GM18867 (cell line): ENCODE measurements at regions not wholly inside any gene's neighbourhood (a gene's known extent, or its start where the extent isn't known, plus 50 kb on each side); places are given as distances from the start of the nearest gene placed in this dataset.

Source experiments
- ATAC-seq: cut with Tn5 transposase; IDR thresholded peaks from one replicate; pipeline ENCODE4 v1.9.1; 2021; ENCODE audit warnings: mild to moderate bottlenecking, moderate library complexity; ENCODE audit not compliant: unreplicated experiment

DNA sequence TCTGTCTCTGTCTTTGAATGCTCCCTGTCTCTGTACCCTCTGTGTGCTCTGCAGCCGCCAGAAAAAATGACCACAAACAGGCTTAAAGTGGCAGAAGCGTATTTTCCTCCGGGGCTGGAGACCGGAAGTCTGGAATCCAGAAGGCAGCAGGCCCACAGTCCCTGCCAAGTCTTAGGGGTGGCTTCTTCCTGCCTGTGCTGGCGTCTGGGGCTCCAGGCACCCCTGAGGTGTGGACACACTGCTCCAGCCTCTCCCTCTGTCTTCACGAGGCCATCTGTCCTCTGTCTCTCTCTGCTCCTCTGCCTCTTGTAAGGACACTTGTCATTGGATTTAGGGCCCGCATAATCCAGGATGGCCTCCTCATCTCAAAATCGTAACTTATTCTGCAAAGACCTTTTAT lies 298.4 kb upstream of the IRX4 start:
- no peak for ATAC-seq

DNA sequence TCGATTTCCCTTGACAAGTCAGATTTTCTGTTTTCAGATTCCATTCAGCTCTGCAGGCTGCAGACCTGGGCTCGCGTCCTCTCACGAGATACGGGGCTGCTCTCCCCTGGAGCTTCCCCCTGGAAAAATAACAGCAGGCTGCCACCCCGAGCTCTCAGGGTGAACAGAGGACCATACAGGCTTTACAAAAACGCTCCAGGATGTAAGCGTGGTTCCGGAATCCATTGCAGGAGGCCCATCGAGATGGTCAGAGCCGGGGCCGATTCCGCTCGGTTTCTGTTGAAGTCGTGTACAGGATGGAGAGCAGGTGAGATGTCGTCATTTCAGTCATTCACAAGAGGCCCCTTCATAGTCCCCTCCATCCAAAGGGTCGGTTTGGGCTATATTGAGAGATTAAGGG lies 297.7 kb upstream of the IRX4 start:
- no peak for ATAC-seq

DNA sequence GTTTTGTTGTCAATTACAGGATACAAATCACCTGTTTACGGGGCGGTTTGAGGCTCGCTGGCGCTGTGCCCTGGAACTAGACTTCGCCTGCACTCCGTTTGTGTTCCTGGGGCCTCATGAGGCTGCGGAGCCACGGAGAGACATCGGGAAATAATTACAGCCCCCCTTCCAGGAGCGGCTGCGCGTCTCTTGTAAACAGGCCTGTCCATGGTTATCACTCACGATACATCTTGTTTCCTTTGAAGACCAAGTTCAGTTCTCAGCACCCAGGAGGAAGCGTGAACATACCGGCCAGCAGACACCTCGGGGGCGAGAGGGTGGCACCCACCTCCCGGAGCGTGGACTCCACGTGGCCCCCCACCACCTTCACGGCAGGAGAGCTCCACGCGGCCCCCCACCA lies 297.1 kb upstream of the IRX4 start:
- ATAC-seq, result no peak

DNA sequence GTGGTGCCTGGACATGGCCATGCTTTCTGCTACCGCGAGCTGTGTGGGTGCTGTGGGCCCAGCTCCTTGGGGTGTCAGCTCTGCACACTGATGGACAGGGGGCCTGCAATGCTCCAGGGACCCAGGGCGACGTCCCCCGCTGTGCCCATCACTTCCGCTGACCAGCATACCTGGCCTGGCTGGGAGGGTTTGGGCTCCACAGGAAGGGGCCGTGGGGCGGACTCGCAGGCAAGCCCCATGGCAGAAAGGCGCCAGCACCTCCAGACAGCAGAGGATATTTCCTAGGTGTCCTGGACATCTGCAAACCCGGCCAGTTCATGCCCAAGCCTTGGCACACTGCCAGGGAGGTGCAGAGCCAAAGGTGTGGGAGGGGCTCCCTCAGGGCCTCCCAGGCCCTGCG lies 295.8 kb upstream of the IRX4 start:
- ATAC-seq, result no peak

DNA sequence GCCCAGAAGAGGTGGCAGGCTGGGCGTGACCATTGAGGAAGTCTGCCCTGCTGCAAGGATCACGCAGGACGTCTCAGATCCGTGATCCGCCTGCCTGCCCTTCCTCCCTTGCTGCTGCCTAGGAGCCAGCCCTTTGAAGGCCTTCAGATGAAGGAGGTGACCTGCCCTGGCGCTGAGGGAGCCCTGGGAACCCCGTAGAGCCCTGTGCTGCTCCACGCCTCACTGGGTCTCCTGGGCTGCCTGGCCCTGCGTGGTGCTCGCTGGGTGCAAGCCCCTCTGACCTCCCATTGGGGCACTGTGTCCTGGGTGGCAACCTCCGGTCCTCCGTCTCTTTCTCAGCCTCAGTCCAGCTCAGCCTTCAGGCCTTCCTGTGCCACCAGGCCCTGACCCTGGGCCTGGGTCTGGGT lies 295.3 kb upstream of the IRX4 start:
- no peak for ATAC-seq

DNA sequence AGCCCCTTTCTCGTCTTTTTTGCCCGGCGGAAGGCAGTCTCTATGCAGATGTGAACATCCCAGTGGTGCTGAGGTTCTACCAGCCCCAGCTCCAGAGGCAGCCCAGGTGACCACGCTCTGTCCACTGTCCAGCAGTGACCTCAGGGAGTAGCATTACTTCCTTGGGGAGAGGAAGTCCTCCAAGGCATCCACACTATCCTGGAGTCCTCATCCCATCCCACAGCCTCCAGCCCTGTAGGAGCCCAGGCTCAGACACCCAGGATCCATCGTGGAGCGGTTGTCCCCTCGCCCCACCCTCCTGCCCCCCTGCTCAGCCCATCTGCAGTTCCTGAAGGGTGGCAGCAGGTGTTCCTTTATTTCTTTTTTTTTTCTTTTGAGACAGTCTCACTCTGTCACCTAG lies 294.5 kb upstream of the IRX4 start:
- ATAC-seq, result no peak

DNA sequence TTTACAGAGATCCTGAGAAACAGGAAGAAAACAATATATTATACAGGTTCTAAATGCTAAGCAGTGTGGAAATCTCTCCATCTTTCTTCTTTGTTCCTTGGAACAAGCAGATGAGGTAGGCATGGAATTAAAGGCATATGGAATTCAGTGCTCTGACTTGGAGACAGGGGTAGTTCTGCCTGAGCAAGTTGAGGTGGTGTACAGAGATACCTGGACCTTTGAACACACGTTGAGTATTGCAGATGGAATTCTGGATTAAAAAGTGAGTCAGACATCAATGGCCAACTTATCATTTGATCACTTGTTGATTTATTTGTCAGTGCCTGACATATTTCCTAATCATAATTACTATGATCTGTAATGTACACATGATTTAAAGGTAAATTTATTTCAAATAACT lies 293.9 kb upstream of the IRX4 start:
- no peak for ATAC-seq

DNA sequence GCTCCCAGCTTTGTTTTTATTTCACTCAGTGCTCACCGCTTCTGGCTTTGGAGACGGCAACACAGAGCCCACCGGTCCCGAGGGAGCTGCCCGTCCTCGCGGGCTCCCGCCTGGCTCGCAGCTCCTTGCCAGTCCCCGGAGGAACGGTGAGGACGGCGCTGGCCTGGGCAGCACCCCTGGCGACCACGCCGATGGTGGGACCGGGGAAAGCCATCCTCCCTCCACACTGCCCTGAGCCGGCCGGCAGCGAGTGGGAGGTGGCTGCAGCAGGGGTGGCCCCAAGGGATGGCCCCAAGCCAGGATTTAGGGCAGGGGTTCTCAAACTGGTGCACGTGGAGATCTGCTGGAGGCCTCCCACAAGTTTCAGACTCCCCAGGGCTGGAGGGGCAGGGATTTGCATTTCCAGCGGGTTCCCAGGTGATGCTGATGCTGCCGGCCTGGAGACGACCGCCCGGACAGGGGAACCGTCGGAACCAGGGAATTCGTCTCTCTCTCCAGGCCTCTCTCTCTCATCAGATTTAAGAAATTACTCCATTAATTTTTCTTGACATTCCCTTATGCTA lies 293.2 kb upstream of the IRX4 start:
- ATAC-seq, result no peak

DNA sequence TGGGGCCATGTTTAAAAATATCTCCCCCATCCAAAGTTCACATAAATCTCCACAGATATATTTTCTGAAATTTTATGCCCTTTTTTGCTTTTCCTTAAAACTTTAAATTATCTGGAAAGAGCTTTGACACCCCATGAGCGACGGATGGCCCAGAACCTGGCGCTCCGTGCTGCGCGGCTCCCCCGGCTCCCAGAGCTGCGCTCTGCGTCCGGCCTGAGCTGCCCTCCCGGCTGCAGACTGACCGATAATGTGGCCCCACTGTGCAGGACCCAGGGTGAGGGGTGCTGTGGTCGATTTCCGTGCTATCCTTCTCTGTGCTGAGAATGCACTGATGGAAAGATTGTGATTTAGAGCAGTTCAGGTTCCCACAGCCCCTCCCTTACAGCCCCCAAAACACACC lies 292.3 kb upstream of the IRX4 start:
- ATAC-seq, result no peak

DNA sequence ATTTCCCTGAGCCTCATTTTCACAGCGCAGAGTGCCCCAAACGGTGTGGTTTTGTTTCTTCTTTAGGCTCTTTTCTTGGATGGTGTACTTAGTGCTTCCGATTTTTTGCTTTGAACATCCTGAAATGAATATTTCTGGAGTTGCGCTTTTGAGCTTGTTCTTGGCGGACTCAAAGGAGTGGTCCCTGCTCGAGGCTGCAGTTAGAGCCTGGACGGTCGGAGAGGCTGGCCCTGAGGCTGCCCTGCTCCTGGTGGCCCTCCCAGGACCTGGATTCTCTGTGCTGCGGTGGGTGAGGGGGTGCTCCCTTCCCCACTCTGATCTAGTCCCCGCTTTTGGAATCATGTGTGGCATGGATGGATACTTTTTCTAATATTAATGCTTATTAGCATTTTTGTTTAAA lies 291.8 kb upstream of the IRX4 start:
- ATAC-seq, result no peak

DNA sequence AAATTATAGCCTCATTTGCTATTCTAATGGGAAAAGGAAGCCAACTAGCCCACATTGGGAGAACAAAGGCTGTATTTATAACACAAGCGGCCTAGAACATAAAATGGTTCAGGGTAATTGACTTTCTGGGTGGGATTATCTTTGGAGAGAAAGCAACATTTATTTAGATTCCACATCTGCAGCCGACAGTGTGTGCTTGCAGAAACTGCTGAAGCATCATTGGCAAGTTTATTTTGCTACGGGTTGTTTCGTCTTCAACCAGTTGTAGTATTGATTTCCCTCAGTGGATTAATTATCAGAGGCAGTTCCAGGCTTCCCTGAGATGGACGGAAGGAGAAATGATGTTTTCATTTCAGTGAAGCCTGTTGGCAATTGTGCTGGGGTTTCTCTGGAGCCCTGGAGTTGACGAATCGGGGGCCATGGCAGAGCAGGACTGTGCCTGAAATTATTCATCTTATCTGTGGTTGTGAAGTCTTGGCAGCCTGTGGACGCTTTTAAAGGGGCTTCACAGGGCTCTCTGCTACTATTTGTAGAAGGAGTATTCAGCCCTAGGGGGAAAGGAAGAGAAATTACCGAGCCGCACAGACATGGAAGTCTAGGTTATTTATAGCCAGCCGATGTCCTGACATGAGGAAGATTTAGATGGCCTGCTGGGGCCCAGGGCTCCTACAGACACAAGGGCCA lies 290.6 kb upstream of the IRX4 start:
- ATAC-seq, result no peak

DNA sequence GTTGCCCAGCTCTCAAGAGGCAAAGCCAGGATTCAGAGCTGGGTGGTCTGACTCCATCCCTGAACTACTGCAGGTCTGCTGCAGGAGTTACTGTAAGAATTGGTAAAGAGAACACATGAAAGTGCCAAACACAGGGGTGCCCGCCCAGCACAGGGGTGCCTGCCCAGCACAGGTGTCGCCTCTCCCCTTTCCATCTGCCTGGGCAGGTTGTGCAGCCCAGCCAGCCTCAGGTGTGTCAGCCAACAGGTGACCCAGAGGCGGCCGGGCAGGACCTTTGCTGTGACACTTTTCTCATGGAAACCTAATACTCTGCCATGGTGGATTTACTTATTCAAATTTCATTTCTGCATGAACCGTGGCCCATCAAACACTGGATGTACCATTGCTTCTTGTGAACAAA lies 289.7 kb upstream of the IRX4 start:
- no peak for ATAC-seq

DNA sequence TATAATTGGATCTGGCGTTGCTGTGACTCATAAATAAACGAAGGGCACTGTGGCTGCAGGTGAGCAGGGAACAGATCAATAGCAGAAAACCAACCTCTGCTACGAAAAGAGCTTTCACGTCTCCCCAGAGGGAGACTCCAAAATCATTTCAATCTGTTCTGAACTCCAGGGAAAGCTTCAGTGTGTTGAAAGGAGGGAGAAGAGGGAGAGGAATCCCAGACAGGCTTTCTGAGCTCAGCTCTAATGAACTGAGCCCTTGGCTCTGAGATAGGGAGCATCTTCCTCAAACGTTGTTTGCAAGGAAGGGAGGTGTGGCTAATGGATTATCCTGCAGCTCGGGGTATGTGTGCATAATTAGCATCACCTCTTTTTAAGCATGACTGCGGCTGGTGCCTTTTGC lies 288.0 kb upstream of the IRX4 start:
- no peak for ATAC-seq

DNA sequence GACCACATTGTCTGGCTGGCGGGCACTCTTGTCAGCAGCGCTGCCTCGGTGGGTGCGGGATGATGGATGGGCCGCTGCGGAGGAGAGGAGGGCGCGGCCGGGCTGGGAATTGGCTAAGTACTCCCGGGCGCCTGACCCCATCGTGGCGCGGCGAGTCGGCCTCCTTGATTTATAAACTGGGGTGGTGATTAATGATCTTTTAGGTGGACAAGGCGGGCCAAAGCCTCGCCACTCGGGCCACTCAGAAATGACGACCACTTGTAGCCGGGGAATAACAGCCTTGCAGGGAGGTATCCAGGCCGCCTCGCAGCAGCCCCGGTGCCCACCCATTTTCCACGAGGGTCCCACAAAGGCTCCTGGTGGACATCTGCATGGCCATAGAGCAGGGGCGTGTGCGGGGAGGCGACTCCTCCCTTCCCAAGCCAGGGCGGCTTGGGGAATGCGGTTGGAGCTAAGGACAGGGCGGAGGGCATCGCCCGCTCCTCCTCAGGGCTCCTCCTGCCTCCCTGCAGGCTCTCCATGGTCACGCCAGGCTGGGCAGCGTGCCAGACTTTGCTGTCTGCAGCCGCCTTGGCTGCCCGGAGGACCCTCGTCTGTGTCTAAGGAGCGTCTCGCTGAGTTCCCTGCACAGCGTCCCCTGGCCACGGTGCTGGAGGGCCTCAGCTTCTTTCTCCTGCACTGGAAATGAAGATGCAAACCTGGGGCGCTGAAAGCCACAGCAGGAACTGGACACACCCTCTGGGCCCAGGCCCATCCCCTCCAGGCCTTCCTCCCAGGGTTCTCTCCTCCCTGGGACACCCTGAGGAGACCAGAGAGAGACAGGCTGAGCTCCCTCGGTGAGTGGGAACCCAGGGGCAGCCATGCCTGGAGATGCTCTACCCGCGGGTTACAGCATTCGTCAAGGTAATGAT lies 287.4 kb upstream of the IRX4 start:
- ATAC-seq, result no peak

DNA sequence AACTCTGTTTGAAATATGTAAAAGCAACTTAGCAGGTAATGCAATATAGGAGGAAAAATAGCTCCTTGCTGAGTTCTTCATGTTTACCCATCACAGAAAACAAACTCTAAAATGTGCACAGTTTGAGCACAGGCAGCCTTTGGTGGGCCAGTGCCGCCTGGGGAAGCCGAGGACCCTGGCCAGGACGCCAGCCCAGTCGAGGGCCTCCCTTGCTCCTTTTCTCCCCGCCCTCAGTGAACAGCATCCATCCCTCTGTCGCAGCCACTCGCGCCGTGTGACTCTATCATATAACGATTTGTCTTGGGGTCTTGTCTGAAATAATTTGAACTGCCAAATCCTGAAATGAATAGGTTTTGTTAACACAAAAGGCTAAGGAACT lies 286.7 kb upstream of the IRX4 start:
- no peak for ATAC-seq

DNA sequence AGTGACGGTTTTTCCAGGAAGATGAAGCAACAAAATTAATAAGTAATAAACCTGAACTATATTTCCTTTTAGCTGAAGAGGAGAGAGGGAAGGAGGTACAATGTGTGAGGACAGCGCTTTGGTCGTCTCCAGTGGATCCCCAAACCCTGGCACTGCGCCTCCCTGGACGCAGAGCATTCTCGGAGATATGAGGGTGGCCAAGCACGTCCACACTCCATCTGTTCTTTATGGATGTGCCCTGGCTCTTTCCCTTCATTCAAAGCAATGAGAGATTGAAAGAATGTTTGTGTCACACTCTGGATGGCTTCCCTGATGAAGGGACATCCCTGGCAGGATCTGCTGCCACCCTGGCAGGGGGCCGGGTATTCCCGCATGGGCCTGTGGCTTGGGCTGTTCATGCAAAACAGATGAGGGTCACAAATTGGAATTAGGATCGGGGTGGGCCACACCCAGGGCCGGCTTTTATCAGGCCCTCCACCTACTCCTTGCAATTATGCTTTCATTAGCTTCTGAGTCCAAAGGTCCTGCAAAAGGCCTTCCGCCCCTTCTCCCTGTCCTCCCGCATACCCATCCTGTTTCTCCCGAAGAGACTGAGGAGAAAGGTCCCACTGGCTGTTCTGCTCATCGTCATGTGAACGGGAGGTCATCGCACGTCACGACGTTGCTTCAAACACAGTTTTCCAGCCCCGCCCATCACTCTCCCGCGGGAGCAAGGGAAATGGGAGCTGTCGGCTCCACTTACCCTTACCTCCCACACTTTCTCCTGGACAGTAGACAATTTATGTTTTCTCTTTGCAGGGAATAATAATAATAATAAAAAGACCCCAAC lies 286.1 kb upstream of the IRX4 start:
- ATAC-seq, result no peak

DNA sequence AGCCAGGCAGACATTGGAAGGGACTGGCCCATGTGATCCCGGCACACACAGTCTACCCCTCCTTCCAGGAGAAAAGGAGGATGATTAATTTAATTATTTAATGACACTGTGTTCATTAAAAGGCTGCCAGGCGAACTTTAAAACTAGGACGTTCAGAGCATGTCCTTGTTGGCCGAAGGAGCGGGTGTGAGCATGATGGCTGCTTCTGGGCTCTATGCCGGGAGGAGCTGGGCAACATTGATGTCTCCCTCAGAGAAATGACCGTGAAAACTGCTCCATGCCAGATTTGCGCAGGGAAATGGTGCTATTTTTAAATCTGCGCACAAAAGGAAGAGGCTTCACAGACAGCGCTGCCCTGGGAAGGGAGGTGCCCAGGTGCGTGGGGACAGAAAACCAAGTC lies 284.9 kb upstream of the IRX4 start:
- no peak for ATAC-seq

DNA sequence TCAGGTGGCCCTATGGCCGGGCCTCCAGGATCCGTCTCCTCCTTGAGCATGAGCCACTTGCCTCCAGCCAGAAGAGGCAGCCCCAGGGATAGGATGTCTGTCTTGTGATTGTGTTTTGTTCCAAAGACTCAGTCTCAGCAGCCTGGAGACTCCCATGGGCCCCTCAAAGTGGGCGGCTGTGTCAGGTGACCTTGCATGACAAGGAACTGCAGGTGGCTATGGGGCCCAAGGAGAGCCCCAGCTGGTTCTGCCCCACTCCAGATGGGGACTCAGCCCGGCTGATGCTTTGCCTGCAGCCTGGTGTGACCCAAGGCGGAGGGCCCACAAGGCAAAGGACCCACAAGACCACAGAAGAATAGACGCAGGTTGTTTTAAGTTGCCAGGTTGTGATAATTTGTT lies 284.3 kb upstream of the IRX4 start:
- no peak for ATAC-seq

DNA sequence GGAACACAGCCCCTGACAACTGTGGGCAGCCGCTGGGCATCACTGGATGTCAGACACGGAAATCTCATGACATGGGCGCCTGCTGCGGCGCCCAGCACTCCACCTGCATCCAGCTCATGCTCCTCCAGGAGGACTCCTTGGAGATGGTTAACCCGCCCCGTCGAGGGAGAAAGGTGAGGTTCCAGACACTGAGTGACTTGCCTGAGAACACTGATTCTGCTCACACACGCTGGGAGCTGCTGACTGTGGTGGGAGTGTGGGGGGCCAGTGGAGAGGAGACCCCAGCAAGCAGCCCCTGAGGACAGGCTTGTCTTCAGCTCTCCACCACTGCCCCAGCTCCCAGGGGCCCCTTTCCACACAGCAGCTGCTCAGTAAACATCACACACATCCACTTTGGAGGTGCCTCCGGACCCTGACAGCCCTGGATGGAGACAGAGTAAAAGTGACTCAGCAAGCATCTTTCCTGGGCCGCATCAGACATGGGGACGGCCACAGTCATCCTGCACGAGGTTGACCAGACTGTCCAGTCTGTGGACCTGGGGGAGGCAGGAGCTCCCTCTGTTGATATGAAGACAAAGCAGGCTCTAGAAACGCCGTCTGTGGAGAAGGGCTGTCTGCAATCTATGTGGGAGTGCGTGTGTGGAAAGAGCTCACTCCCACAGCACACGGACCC lies 283.7 kb upstream of the IRX4 start:
- no peak for ATAC-seq

DNA sequence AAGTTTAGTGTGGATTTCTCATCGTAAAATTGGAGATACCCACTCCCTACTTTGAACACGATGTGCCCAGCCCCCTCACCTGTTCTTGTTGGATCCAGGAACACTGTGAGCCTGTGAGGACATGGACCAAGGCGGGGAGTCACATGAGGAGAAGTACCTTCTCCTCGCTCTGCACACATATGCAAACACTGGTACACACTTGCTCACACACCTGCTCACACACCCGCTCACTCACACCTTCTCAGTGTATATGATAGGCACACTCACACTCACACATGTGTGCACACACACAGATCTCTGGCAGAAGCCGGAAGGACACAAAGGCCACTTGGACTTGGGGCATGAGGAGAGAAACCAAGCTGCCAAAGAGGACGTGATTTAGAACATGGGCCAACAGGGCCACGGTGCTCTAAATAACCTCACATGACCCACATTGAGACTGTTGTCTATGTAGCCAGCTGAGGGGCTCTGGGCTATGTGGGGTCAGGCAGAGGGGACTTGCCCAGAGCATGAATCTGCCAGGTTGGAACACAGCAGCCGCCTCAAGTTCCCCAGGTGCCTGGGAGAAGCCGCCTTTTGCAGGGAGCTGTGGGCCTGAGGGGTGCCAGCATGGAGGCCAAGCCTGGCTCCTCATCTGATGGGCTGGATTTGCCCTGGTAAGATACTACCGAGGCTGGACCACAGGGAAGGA lies 283.0 kb upstream of the IRX4 start:
- ATAC-seq, result no peak
